Tibial nerve (tissue), 4 donors: ENCODE measurements at regions not wholly inside any gene's neighbourhood (a gene's known extent, or its start where the extent isn't known, plus 50 kb on each side); places are given as distances from the start of the nearest gene placed in this dataset.

ENCODE experiments used
- CTCF ChIP-seq, 5 experiments: fragments of 200-600 bp in 3 of 5; fragments of 450-650 bp in 2 of 5; sonication (generic) in 3 of 5; IDR thresholded peaks; one replicate each; pipeline ENCODE4 v1.5.1; 2016 to 2019; ENCODE audit warnings: antibody characterized with exemption in 5 of 5, mild to moderate bottlenecking in 3 of 5, moderate library complexity in 2 of 5
- EP300 ChIP-seq, 2 donors: sonication (generic); formaldehyde crosslinking; IDR thresholded peaks; one replicate each; pipeline ENCODE4 v1.6.1; 2017; ENCODE audit warnings: antibody characterized with exemption in 2 of 2, mild to moderate bottlenecking in 1 of 2
- POLR2A ChIP-seq, 2 donors: fragments of 450-650 bp; IDR thresholded peaks; one replicate each; pipeline ENCODE4 v1.6.1; 2017; ENCODE audit warnings: antibody characterized with exemption in 2 of 2, mild to moderate bottlenecking in 2 of 2, moderate library complexity in 2 of 2

GRCh38 chr4:125682730-125683129 is 368.0 kb downstream of the FAT4 start:
- TF ChIP-seq CTCF (IDR thresholded peaks at IDR 0.05) = no peak
- TF ChIP-seq EP300 (IDR thresholded peaks at IDR 0.05) = no peak
- no peak for TF ChIP-seq POLR2A (IDR thresholded peaks at IDR 0.05)
